Hematopoietic multipotent progenitor cell treated with erythropoietin and hydrocortisone succinate and interleukin-3 and kit ligand, for 4 days (in vitro differentiated cells): ENCODE measurements at regions not wholly inside any gene's neighbourhood (a gene's known extent, or its start where the extent isn't known, plus 50 kb on each side); places are given as distances from the start of the nearest gene placed in this dataset.

Experiments used
- DNase-seq: peaks from one replicate; pipeline ENCODE4 v3.0.0-alpha.2; 2015

- no peak for DNase-seq
Observed at GRCh38 chr16:54672500-54672899, 258.2 kb upstream of the IRX5 start.

GRCh38 chr16:54657709-54658102 lies 273.0 kb upstream of the IRX5 start:
- no peak for DNase-seq

GRCh38 chr16:54657058-54657708 lies 273.5 kb upstream of the IRX5 start:
- no peak for DNase-seq

GRCh38 chr16:54655121-54655590 lies 275.5 kb upstream of the IRX5 start:
- peak; percentile 19 for DNase-seq

GRCh38 chr16:54654429-54654828 lies 276.2 kb upstream of the IRX5 start:
- no peak for DNase-seq

GRCh38 chr16:54652201-54652770 lies 278.4 kb upstream of the IRX5 start:
- DNase-seq: no peak

GRCh38 chr16:54651440-54652195 lies 279.0 kb upstream of the IRX5 start:
- DNase-seq: no peak

- DNase-seq: no peak
Observed at GRCh38 chr16:54649876-54650275, 280.8 kb upstream of the IRX5 start.

- DNase-seq: no peak
Observed at GRCh38 chr16:54648575-54648974, 282.1 kb upstream of the IRX5 start.

- DNase-seq: no peak
Observed at GRCh38 chr16:54647725-54648221, 282.9 kb upstream of the IRX5 start.

GRCh38 chr16:54647216-54647615 lies 283.4 kb upstream of the IRX5 start:
- DNase-seq: no peak

- no peak for DNase-seq
Observed at GRCh38 chr16:54645345-54645744, 285.3 kb upstream of the IRX5 start.

- DNase-seq: no peak
Observed at GRCh38 chr16:54636221-54636793, 294.4 kb upstream of the IRX5 start.

GRCh38 chr16:54633943-54634362 lies 296.7 kb upstream of the IRX5 start:
- DNase-seq: peak; percentile 16

GRCh38 chr16:54632322-54633220 lies 298.1 kb upstream of the IRX5 start:
- no peak for DNase-seq

GRCh38 chr16:54631782-54632181 lies 298.9 kb upstream of the IRX5 start:
- no peak for DNase-seq

- no peak for DNase-seq
Observed at GRCh38 chr16:54630284-54630967, 300.2 kb upstream of the IRX5 start.

- DNase-seq: no peak
Observed at GRCh38 chr16:54628796-54629625, 301.7 kb upstream of the IRX5 start.

GRCh38 chr16:54627616-54628015 lies 303.0 kb upstream of the IRX5 start:
- no peak for DNase-seq

GRCh38 chr16:54623636-54624035 lies 307.0 kb upstream of the IRX5 start:
- DNase-seq: no peak

- DNase-seq: no peak
Observed at GRCh38 chr16:54620197-54620596, 310.5 kb upstream of the IRX5 start.
